ENCODE measurements at regions not wholly inside any gene's neighbourhood (a gene's known extent, or its start where the extent isn't known, plus 50 kb on each side); places are given as distances from the start of the nearest gene placed in this dataset.

DNA sequence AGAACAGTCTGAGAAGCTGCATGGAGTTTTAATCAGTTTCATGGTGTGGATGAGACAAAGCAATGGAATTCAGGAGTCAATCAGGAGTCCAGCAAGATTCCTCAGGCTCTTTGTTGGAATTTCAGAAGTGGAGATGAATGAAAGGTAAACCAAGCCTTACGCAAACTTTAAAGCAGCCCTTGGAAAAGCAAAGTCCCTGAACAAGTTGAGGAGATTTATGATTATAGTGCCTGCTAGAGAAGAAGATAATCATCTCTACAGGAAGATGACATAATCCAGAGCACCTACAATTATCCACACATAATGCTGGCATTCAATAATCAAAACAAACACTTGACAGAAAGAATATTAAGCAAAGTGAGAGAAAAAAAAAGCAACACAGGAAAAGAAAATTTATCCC is 1380.1 kb upstream of the NUDT12 start:
- H3K9me3 Mint-ChIP-seq, result no peaks in the 10 kb centered on the region
- H3K27me3 Mint-ChIP-seq (ENCODE audit: low read depth, poor library complexity), result peaks cover 3% of the 10 kb centered on the region
- no peaks in the 10 kb centered on the region for H3K36me3 Mint-ChIP-seq (ENCODE audit: low read depth)
- no peak for DNase-seq
- H3K27ac Mint-ChIP-seq, result no peak overlapping the region
- H3K4me1 Mint-ChIP-seq, result no peaks in the 10 kb centered on the region
- H3K4me3 Mint-ChIP-seq, result no peak overlapping the region
- TF ChIP-seq, protein P1, sequence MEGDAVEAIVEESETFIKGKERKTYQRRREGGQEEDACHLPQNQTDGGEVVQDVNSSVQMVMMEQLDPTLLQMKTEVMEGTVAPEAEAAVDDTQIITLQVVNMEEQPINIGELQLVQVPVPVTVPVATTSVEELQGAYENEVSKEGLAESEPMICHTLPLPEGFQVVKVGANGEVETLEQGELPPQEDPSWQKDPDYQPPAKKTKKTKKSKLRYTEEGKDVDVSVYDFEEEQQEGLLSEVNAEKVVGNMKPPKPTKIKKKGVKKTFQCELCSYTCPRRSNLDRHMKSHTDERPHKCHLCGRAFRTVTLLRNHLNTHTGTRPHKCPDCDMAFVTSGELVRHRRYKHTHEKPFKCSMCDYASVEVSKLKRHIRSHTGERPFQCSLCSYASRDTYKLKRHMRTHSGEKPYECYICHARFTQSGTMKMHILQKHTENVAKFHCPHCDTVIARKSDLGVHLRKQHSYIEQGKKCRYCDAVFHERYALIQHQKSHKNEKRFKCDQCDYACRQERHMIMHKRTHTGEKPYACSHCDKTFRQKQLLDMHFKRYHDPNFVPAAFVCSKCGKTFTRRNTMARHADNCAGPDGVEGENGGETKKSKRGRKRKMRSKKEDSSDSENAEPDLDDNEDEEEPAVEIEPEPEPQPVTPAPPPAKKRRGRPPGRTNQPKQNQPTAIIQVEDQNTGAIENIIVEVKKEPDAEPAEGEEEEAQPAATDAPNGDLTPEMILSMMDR (IDR thresholded peaks at IDR 0.05), result no peak

DNA sequence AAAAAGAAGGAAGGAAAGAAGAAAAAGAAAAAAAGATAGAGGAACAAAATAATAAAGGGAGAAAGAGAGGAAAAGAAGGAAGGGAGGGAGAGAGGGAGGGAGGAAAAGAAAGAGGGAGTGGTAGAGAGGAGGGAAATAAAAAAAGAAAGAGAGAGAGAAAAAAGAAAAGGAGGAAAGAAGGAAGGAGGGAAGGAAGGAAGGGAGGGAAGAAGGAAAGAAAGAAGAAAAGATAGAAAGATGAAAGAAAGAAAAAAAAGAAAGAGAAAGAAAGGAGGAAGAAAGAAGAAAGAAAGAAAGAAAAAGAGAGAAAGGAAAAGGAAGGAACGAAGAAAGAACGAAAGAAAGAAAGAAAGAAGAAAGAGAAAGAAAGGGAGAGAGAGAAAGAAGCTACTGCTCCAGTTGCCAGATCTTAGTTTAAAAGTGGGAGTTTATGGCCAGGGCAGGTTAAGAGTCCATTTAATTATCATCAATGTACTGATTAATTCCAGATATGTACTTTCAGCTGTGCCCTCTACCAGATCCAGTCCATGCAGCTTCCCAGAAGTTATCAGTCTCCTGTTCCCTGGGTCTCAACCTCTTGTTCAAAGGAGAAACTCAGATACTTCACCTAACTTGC is 1378.5 kb upstream of the NUDT12 start:
- Mint-ChIP-seq H3K9me3 (no peaks in the 10 kb centered on the region), H3K27me3 (ENCODE audit: low read depth, poor library complexity) (peaks cover 3% of the 10 kb centered on the region), H3K4me3 (no peak overlapping the region), H3K4me1 (no peaks in the 10 kb centered on the region), H3K27ac (no peak overlapping the region), H3K36me3 (ENCODE audit: low read depth) (no peaks in the 10 kb centered on the region)
- DNase-seq, result no peak
- TF ChIP-seq, protein P1 (IDR thresholded peaks at IDR 0.05), result no peak

DNA sequence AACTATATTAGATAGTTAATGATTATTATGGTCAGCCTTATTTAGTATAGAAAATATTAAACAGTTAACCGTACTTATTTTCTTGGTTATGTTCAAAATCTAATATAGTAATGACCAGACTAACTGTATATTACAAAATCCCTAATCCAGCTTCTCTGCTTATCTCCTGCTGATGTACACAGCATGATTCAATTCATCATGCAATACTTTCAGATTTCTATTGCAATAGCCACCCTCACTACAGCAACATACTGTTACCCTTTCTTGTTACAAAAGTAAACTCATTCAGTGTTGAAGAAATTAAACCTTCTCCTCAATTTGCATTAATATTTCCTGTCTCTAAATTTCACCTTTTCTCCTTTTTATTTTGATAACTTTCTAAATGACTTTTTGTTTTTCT is 1375.0 kb upstream of the NUDT12 start:
- Mint-ChIP-seq H3K36me3 (ENCODE audit: low read depth) (no peaks in the 10 kb centered on the region), H3K4me1 (no peaks in the 10 kb centered on the region), H3K27me3 (ENCODE audit: low read depth, poor library complexity) (no peaks in the 10 kb centered on the region), H3K9me3 (no peaks in the 10 kb centered on the region), H3K4me3 (no peak overlapping the region), H3K27ac (no peak overlapping the region)
- DNase-seq, result no peak
- TF ChIP-seq, protein P1 (IDR thresholded peaks at IDR 0.05), result no peak

DNA sequence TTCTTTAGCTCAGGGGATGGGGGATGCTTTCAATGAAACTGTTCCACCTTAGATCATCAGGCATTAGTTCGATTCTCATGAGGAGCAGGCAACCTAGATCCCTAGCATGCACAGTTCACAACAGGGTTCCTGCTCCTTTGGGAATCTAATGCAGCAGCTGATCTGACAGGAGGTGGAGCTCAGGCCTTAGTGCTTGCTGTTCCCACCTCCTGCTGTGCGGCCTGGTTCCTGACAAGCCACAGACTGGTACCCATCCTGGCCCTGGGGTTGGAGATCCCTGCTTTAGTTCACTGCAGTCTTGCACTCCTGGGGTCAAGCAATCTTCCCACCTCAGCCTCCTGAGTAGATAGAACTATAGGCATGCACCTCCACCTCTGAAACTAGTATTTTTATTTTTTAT is 1369.8 kb upstream of the NUDT12 start:
- no peak for DNase-seq
- no peaks in the 10 kb centered on the region for H3K27me3 Mint-ChIP-seq (ENCODE audit: low read depth, poor library complexity)
- no peak overlapping the region for H3K27ac Mint-ChIP-seq
- peaks cover 12% of the 10 kb centered on the region for H3K9me3 Mint-ChIP-seq
- no peak overlapping the region for H3K4me3 Mint-ChIP-seq
- H3K4me1 Mint-ChIP-seq, result no peaks in the 10 kb centered on the region
- TF ChIP-seq, protein P1 (IDR thresholded peaks at IDR 0.05), result no peak
- peaks cover 6% of the 10 kb centered on the region for H3K36me3 Mint-ChIP-seq (ENCODE audit: low read depth)

DNA sequence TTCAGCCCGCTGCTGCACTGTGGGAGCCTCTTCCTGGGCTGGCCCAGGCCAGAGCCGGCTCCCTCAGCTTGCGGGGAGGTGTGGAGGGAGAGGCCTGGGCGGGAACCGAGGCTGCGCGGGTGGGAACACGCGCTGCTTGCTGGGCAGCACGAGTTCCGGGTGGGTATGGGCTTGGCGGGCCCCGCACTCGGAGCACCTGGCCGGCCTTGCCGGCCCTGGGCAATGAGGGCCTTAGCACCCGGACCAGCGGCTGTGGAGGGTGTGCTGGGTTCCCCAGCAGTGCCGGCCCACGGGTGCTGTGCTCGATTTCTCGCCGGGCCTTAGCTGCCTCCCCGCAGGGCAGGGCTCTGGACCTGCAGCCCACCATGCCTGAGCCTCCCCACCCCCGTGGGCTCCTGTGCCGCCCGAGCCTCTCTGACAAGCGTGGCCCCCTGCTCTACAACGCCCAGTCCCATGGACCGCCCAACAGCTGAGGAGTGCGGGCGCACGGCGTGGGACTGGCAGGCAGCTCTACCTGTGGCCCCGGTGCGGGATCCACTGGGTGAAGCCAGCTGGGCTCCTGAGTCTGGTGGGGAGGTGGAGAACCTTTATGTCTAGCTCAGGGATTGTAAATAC is 1366.4 kb upstream of the NUDT12 start:
- no peaks in the 10 kb centered on the region for H3K4me1 Mint-ChIP-seq
- H3K27me3 Mint-ChIP-seq (ENCODE audit: low read depth, poor library complexity), result no peaks in the 10 kb centered on the region
- TF ChIP-seq, protein P1 (IDR thresholded peaks at IDR 0.05), result no peak
- peaks cover 6% of the 10 kb centered on the region for H3K36me3 Mint-ChIP-seq (ENCODE audit: low read depth)
- no peak overlapping the region for H3K27ac Mint-ChIP-seq
- no peak for DNase-seq
- peaks cover 20% of the 10 kb centered on the region for H3K9me3 Mint-ChIP-seq
- H3K4me3 Mint-ChIP-seq, result no peak overlapping the region

DNA sequence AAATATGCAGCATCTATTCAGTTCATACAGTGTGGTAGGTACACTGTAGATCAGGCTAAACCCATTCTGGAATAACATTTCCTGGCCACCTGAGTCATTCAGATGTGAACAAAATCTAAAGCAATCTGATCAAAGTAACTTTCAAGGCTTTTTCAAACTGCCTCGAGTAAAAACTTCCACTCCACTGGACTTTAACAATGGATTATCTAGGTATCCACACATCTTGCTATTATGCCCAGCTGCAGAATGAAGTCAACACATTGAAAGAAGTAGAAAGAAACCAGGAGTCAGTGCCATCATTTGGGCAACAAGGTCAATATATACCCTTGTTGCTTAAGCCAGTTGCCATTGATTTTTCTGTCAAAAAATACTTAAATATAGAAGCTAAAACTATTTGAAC is 1352.6 kb upstream of the NUDT12 start:
- H3K9me3 Mint-ChIP-seq, result no peaks in the 10 kb centered on the region
- no peaks in the 10 kb centered on the region for H3K27me3 Mint-ChIP-seq (ENCODE audit: low read depth, poor library complexity)
- no peaks in the 10 kb centered on the region for H3K4me1 Mint-ChIP-seq
- no peak overlapping the region for H3K4me3 Mint-ChIP-seq
- TF ChIP-seq, protein P1 (IDR thresholded peaks at IDR 0.05), result no peak
- H3K27ac Mint-ChIP-seq, result no peak overlapping the region
- DNase-seq, result no peak
- no peaks in the 10 kb centered on the region for H3K36me3 Mint-ChIP-seq (ENCODE audit: low read depth)

Data from nephron progenitor cell (in vitro differentiated cells).